OCI-LY3 (cell line): ENCODE measurements at regions not wholly inside any gene's neighbourhood (a gene's known extent, or its start where the extent isn't known, plus 50 kb on each side); places are given as distances from the start of the nearest gene placed in this dataset.

Experiments
- CTCF ChIP-seq: fragments of 200-600, 300-600 bp; sonication (generic); IDR thresholded peaks from 2 replicates; pipeline ENCODE4 v1.5.1; 2014; ENCODE audit warnings: antibody characterized with exemption, low read length, low read depth
- EZH2phosphoT487 ChIP-seq: fragments of 200-600 bp; shearing (Covaris generic); IDR thresholded peaks from 2 replicates; pipeline ENCODE4 v1.6.1; 2018; ENCODE audit warnings: antibody characterized with exemption, mixed run types, low read depth

GRCh38 chr1:17966341-17966740 lies 141.3 kb upstream of the IGSF21 start:
- TF ChIP-seq CTCF (no peak), EZH2phosphoT487 (no peak)
